ENCODE measurements at regions not wholly inside any gene's neighbourhood (a gene's known extent, or its start where the extent isn't known, plus 50 kb on each side); places are given as distances from the start of the nearest gene placed in this dataset.

DNA sequence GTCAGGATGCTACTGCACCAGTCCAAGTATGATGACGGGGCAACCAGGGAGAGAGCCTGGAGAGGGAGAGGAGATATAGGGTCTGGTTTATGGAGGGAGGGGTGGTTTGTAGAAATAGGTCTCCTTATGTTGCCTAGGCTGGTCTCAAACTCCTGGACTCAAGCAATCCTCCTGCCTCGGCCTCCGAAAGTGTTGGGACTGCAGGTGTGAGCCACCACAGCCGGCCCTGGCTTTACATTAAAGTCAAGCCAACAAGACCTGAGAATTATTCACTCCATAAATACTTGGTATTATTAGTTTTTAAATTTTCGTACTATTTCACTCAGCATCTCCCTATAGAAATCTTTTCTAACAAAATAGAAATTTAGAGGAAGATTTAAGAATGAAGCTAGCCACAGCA is 86.8 kb downstream of the MATN1 start:
- TF ChIP-seq, protein P1, sequence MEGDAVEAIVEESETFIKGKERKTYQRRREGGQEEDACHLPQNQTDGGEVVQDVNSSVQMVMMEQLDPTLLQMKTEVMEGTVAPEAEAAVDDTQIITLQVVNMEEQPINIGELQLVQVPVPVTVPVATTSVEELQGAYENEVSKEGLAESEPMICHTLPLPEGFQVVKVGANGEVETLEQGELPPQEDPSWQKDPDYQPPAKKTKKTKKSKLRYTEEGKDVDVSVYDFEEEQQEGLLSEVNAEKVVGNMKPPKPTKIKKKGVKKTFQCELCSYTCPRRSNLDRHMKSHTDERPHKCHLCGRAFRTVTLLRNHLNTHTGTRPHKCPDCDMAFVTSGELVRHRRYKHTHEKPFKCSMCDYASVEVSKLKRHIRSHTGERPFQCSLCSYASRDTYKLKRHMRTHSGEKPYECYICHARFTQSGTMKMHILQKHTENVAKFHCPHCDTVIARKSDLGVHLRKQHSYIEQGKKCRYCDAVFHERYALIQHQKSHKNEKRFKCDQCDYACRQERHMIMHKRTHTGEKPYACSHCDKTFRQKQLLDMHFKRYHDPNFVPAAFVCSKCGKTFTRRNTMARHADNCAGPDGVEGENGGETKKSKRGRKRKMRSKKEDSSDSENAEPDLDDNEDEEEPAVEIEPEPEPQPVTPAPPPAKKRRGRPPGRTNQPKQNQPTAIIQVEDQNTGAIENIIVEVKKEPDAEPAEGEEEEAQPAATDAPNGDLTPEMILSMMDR (IDR thresholded peaks at IDR 0.05) = no peak
- TF ChIP-seq EZH2 (IDR thresholded peaks at IDR 0.05) (no peak), EZH2phosphoT487 (IDR thresholded peaks at IDR 0.05) (no peak)

Measured in neural progenitor cell (in vitro differentiated cells).